K562 (cell line): ENCODE measurements at regions not wholly inside any gene's neighbourhood (a gene's known extent, or its start where the extent isn't known, plus 50 kb on each side); places are given as distances from the start of the nearest gene placed in this dataset.

Experiments used
- BCOR ChIP-seq: fragments of 450-650 bp; IDR thresholded peaks from 2 replicates; pipeline ENCODE4 v1.6.1; 2016
- HDAC1 ChIP-seq, 2 experiments: fragments of 450-650 bp; IDR thresholded peaks; 2 replicates each; pipeline ENCODE4 v1.6.1; 2016 to 2017; ENCODE audit warnings: inconsistent platforms in 1 of 2, mild to moderate bottlenecking in 1 of 2, moderate library complexity in 1 of 2
- MECOM ChIP-seq: fragments of 250-450 bp; sonication (Bioruptor Pico); IDR thresholded peaks from 2 replicates; pipeline ENCODE4 v1.8.0; 2022; ENCODE audit warnings: inconsistent platforms
- NR2F6 ChIP-seq: fragments of 450-650 bp; formaldehyde crosslinking; IDR thresholded peaks from 2 replicates; pipeline ENCODE4 v1.4.0; 2020; ENCODE audit warnings: mild to moderate bottlenecking
- PTTG1 ChIP-seq: fragments of 450-650 bp; IDR thresholded peaks from 2 replicates; pipeline ENCODE4 v1.6.1; 2016; ENCODE audit warnings: low read depth, mild to moderate bottlenecking, missing genetic modification characterization, missing compliant biosample characterization
- PURB ChIP-seq: sonication (generic); formaldehyde crosslinking; IDR thresholded peaks from 2 replicates; pipeline ENCODE4 v1.9.0; 2021; ENCODE audit warnings: low read depth, mild to moderate bottlenecking, missing genetic modification reagents
- RFX5 ChIP-seq: IDR thresholded peaks from 2 replicates; pipeline ENCODE4 v1.6.1; 2011; ENCODE audit warnings: low read depth, mild to moderate bottlenecking, improper control_type of control experiment, low read length
- ZNF407 ChIP-seq: fragments of 450-650 bp; IDR thresholded peaks from 2 replicates; pipeline ENCODE4 v1.6.1; 2016; ENCODE audit warnings: low read depth

- no peak for TF ChIP-seq ZNF407
- TF ChIP-seq BCOR, result no peak
- TF ChIP-seq PURB (CRISPR knock-in tag), result no peak
- no peak for TF ChIP-seq HDAC1 (IDR thresholded peaks at IDR 0.05)
- TF ChIP-seq RFX5, result no peak
- TF ChIP-seq PTTG1 (tag), result no peak
- no peak for TF ChIP-seq MECOM (CRISPR knock-in tag)
- TF ChIP-seq NR2F6, result no peak
Measured at GRCh38 chr11:79920480-79920879, 479.6 kb upstream of the TENM4 start (continued).
